ENCODE measurements at regions not wholly inside any gene's neighbourhood (a gene's known extent, or its start where the extent isn't known, plus 50 kb on each side); places are given as distances from the start of the nearest gene placed in this dataset.

GRCh38 chr5:40022057-40022456 is 597.3 kb upstream of the DAB2 start:
- no peak overlapping the region for H3K4me3 ChIP-seq (ENCODE audit: control insufficient read depth in 1 of 2, extremely low read depth in 1 of 2, low read length in 1 of 2)
- no peak for ATAC-seq (replicated peaks in 1 of 4)
- Mint-ChIP-seq H3K4me1 (no peaks in the 10 kb centered on the region), H3K9me3 (no peaks in the 10 kb centered on the region), H3K4me3 (no peak overlapping the region), H3K27ac (no peak overlapping the region), H3K27me3 (peaks cover 0 to 5% of the 10 kb centered on the region in 2 donors), H3K36me3 (no peaks in the 10 kb centered on the region)
- no peak for DNase-seq
- H3K27me3 ChIP-seq (replicated peaks in 1 of 2; ENCODE audit: control insufficient read depth in 2 of 2, extremely low read depth in 1 of 2, insufficient read depth in 2 of 2, low read length in 1 of 2) = no peaks in the 10 kb centered on the region
- no peaks in the 10 kb centered on the region for H3K4me1 ChIP-seq (ENCODE audit: control insufficient read depth in 1 of 2, extremely low read depth in 1 of 2, insufficient read depth in 2 of 2, low read length in 2 of 2)
- no CpG with 5 or more reads among the region's 1 CpG for WGBS (ENCODE audit: insufficient coverage)
- POLR2A ChIA-PET = no interaction called here
- CTCF ChIA-PET = interaction anchor here (1.2 to 2.3 kb wide), 2 partner anchors 415 to 713 kb away, joined by 3 to 5 read pairs; no protein-coding TSS in a partner anchor
- H3K9me3 ChIP-seq = no peaks in the 10 kb centered on the region
- no peaks in the 10 kb centered on the region for H3K36me3 ChIP-seq (ENCODE audit: control insufficient read depth in 2 of 2, extremely low read depth in 1 of 2, insufficient read depth in 1 of 2, low read length in 1 of 2)
- no peak overlapping the region for H3K27ac ChIP-seq (ENCODE audit: low read length)

GRCh38 chr5:40021007-40021406 is 596.2 kb upstream of the DAB2 start:
- no peaks in the 10 kb centered on the region for H3K4me1 Mint-ChIP-seq
- no CpG with 5 or more reads among the region's 2 CpGs for WGBS (ENCODE audit: insufficient coverage)

GRCh38 chr5:40017918-40018317 is 593.1 kb upstream of the DAB2 start:
- H3K27me3 Mint-ChIP-seq = peaks cover 8 to 13% of the 10 kb centered on the region in 2 donors
- no peaks in the 10 kb centered on the region for H3K4me1 Mint-ChIP-seq
- Histone ChIP-seq H3K4me3 (ENCODE audit: control insufficient read depth in 1 of 2, extremely low read depth in 1 of 2, low read length in 1 of 2) (no peak overlapping the region), H3K27ac (ENCODE audit: low read length) (no peak overlapping the region), H3K27me3 (replicated peaks in 1 of 2; ENCODE audit: control insufficient read depth in 2 of 2, extremely low read depth in 1 of 2, insufficient read depth in 2 of 2, low read length in 1 of 2) (no peaks in the 10 kb centered on the region), H3K9me3 (no peaks in the 10 kb centered on the region), H3K4me1 (ENCODE audit: control insufficient read depth in 1 of 2, extremely low read depth in 1 of 2, insufficient read depth in 2 of 2, low read length in 2 of 2) (no peaks in the 10 kb centered on the region), H3K36me3 (ENCODE audit: control insufficient read depth in 2 of 2, extremely low read depth in 1 of 2, insufficient read depth in 1 of 2, low read length in 1 of 2) (no peaks in the 10 kb centered on the region)
- 95% methylated on average over 2 of the region's 3 CpGs for WGBS (ENCODE audit: insufficient coverage)
- ATAC-seq (replicated peaks in 1 of 4) (no peak), DNase-seq (no peak)
- H3K9me3 Mint-ChIP-seq = no peaks in the 10 kb centered on the region
- CTCF ChIA-PET = no interaction called here
- H3K36me3 Mint-ChIP-seq = no peaks in the 10 kb centered on the region
- POLR2A ChIA-PET = no interaction called here
- H3K4me3 Mint-ChIP-seq = no peak overlapping the region
- H3K27ac Mint-ChIP-seq = no peak overlapping the region

More at GRCh38 chr5:40021007-40021406, 596.2 kb upstream of the DAB2 start:
- Histone ChIP-seq H3K36me3 (ENCODE audit: control insufficient read depth in 2 of 2, extremely low read depth in 1 of 2, insufficient read depth in 1 of 2, low read length in 1 of 2) (no peaks in the 10 kb centered on the region), H3K27me3 (replicated peaks in 1 of 2; ENCODE audit: control insufficient read depth in 2 of 2, extremely low read depth in 1 of 2, insufficient read depth in 2 of 2, low read length in 1 of 2) (no peaks in the 10 kb centered on the region), H3K27ac (ENCODE audit: low read length) (no peak overlapping the region), H3K9me3 (no peaks in the 10 kb centered on the region), H3K4me1 (ENCODE audit: control insufficient read depth in 1 of 2, extremely low read depth in 1 of 2, insufficient read depth in 2 of 2, low read length in 2 of 2) (no peaks in the 10 kb centered on the region), H3K4me3 (ENCODE audit: control insufficient read depth in 1 of 2, extremely low read depth in 1 of 2, low read length in 1 of 2) (no peak overlapping the region)
- Mint-ChIP-seq H3K4me3 (no peak overlapping the region), H3K27me3 (peaks cover 0 to 5% of the 10 kb centered on the region in 2 donors), H3K9me3 (no peaks in the 10 kb centered on the region), H3K36me3 (no peaks in the 10 kb centered on the region), H3K27ac (no peak overlapping the region)
- ChIA-PET POLR2A (interaction anchor here in 1 of 2 donors (0.7 kb wide), 1 partner anchor 21 kb away, joined by 3 read pairs; no protein-coding TSS in a partner anchor), CTCF (interaction anchor here (0.9 to 2.3 kb wide), 2 partner anchors 663 to 714 kb away, joined by 5 to 6 read pairs; no protein-coding TSS in a partner anchor)
- ATAC-seq (replicated peaks in 1 of 4) = no peak
- peak in 1 of 35 experiments; percentile 24 for DNase-seq

GRCh38 chr5:40017135-40017534 is 592.4 kb upstream of the DAB2 start:
- peaks cover 10 to 13% of the 10 kb centered on the region in 2 donors for H3K27me3 Mint-ChIP-seq
- 67% methylated on average over 1 of the region's 1 CpG for WGBS (ENCODE audit: insufficient coverage)

GRCh38 chr5:40010436-40010835 is 585.7 kb upstream of the DAB2 start:
- Mint-ChIP-seq H3K4me3 (no peak overlapping the region), H3K27ac (no peak overlapping the region), H3K9me3 (peaks cover 0 to 18% (median 12%) of the 10 kb centered on the region in 3 donors), H3K4me1 (no peaks in the 10 kb centered on the region), H3K27me3 (peaks cover 16 to 30% of the 10 kb centered on the region in 2 donors), H3K36me3 (peaks cover 5% of the 10 kb centered on the region)
- ChIA-PET CTCF (no interaction called here), POLR2A (interaction anchor here in 1 of 2 donors (1.0 kb wide), 1 partner anchor 400 kb away, joined by 3 read pairs; no protein-coding TSS in a partner anchor)
- no CpG with 5 or more reads among the region's 1 CpG for WGBS (ENCODE audit: insufficient coverage)
- no peaks in the 10 kb centered on the region for H3K36me3 ChIP-seq (ENCODE audit: control insufficient read depth in 2 of 2, extremely low read depth in 1 of 2, insufficient read depth in 1 of 2, low read length in 1 of 2)
- no peak overlapping the region for H3K27ac ChIP-seq (ENCODE audit: low read length)
- no peaks in the 10 kb centered on the region for H3K4me1 ChIP-seq (ENCODE audit: control insufficient read depth in 1 of 2, extremely low read depth in 1 of 2, insufficient read depth in 2 of 2, low read length in 2 of 2)
- H3K4me3 ChIP-seq (ENCODE audit: control insufficient read depth in 1 of 2, extremely low read depth in 1 of 2, low read length in 1 of 2) = no peak overlapping the region
- ATAC-seq (replicated peaks in 1 of 4) = no peak
- no peak for DNase-seq
- no peaks in the 10 kb centered on the region for H3K27me3 ChIP-seq (replicated peaks in 1 of 2; ENCODE audit: control insufficient read depth in 2 of 2, extremely low read depth in 1 of 2, insufficient read depth in 2 of 2, low read length in 1 of 2)
- H3K9me3 ChIP-seq = no peaks in the 10 kb centered on the region

More at GRCh38 chr5:40017135-40017534, 592.4 kb upstream of the DAB2 start:
- H3K27me3 ChIP-seq (replicated peaks in 1 of 2; ENCODE audit: control insufficient read depth in 2 of 2, extremely low read depth in 1 of 2, insufficient read depth in 2 of 2, low read length in 1 of 2) = no peaks in the 10 kb centered on the region
- no peak overlapping the region for H3K4me3 ChIP-seq (ENCODE audit: control insufficient read depth in 1 of 2, extremely low read depth in 1 of 2, low read length in 1 of 2)
- Mint-ChIP-seq H3K4me3 (no peak overlapping the region), H3K4me1 (no peaks in the 10 kb centered on the region), H3K36me3 (no peaks in the 10 kb centered on the region), H3K9me3 (no peaks in the 10 kb centered on the region), H3K27ac (no peak overlapping the region)
- DNase-seq = no peak
- H3K9me3 ChIP-seq = no peaks in the 10 kb centered on the region
- H3K27ac ChIP-seq (ENCODE audit: low read length) = no peak overlapping the region
- POLR2A ChIA-PET = no interaction called here
- H3K4me1 ChIP-seq (ENCODE audit: control insufficient read depth in 1 of 2, extremely low read depth in 1 of 2, insufficient read depth in 2 of 2, low read length in 2 of 2) = no peaks in the 10 kb centered on the region
- CTCF ChIA-PET = no interaction called here
- ATAC-seq (replicated peaks in 1 of 4) = no peak
- no peaks in the 10 kb centered on the region for H3K36me3 ChIP-seq (ENCODE audit: control insufficient read depth in 2 of 2, extremely low read depth in 1 of 2, insufficient read depth in 1 of 2, low read length in 1 of 2)

- Mint-ChIP-seq H3K9me3 (peaks cover 0 to 18% (median 12%) of the 10 kb centered on the region in 3 donors), H3K4me3 (no peak overlapping the region), H3K27me3 (peaks cover 12 to 19% of the 10 kb centered on the region in 2 donors), H3K4me1 (no peaks in the 10 kb centered on the region), H3K27ac (no peak overlapping the region), H3K36me3 (peaks cover 5% of the 10 kb centered on the region)
- no peaks in the 10 kb centered on the region for H3K9me3 ChIP-seq
- ATAC-seq (replicated peaks in 1 of 4) (no peak), DNase-seq (no peak)
- no peak overlapping the region for H3K27ac ChIP-seq (ENCODE audit: low read length)
- CTCF ChIA-PET = no interaction called here
- POLR2A ChIA-PET = no interaction called here
- H3K27me3 ChIP-seq (replicated peaks in 1 of 2; ENCODE audit: control insufficient read depth in 2 of 2, extremely low read depth in 1 of 2, insufficient read depth in 2 of 2, low read length in 1 of 2) = no peaks in the 10 kb centered on the region
- H3K4me3 ChIP-seq (ENCODE audit: control insufficient read depth in 1 of 2, extremely low read depth in 1 of 2, low read length in 1 of 2) = no peak overlapping the region
- no peaks in the 10 kb centered on the region for H3K4me1 ChIP-seq (ENCODE audit: control insufficient read depth in 1 of 2, extremely low read depth in 1 of 2, insufficient read depth in 2 of 2, low read length in 2 of 2)
- no peaks in the 10 kb centered on the region for H3K36me3 ChIP-seq (ENCODE audit: control insufficient read depth in 2 of 2, extremely low read depth in 1 of 2, insufficient read depth in 1 of 2, low read length in 1 of 2)
- WGBS (ENCODE audit: insufficient coverage) = no CpG with 5 or more reads among the region's 1 CpG
Measured at GRCh38 chr5:40006260-40006659, 581.5 kb upstream of the DAB2 start.

- POLR2A ChIA-PET = no interaction called here
- Mint-ChIP-seq H3K27ac (no peak overlapping the region), H3K4me3 (no peak overlapping the region), H3K27me3 (peaks cover 2 to 3% of the 10 kb centered on the region in 2 donors), H3K36me3 (no peaks in the 10 kb centered on the region), H3K9me3 (peaks cover 0 to 3% (median 0%) of the 10 kb centered on the region in 3 donors), H3K4me1 (no peaks in the 10 kb centered on the region)
- Histone ChIP-seq H3K4me1 (ENCODE audit: control insufficient read depth in 1 of 2, extremely low read depth in 1 of 2, insufficient read depth in 2 of 2, low read length in 2 of 2) (no peaks in the 10 kb centered on the region), H3K27me3 (replicated peaks in 1 of 2; ENCODE audit: control insufficient read depth in 2 of 2, extremely low read depth in 1 of 2, insufficient read depth in 2 of 2, low read length in 1 of 2) (no peaks in the 10 kb centered on the region), H3K36me3 (ENCODE audit: control insufficient read depth in 2 of 2, extremely low read depth in 1 of 2, insufficient read depth in 1 of 2, low read length in 1 of 2) (no peaks in the 10 kb centered on the region), H3K27ac (ENCODE audit: low read length) (no peak overlapping the region), H3K9me3 (no peaks in the 10 kb centered on the region), H3K4me3 (ENCODE audit: control insufficient read depth in 1 of 2, extremely low read depth in 1 of 2, low read length in 1 of 2) (no peak overlapping the region)
- DNase-seq (no peak), ATAC-seq (replicated peaks in 1 of 4) (no peak)
- WGBS (ENCODE audit: insufficient coverage) = no CpG with 5 or more reads among the region's 1 CpG
- CTCF ChIA-PET = interaction anchor here in 1 of 2 donors (0.7 kb wide), 1 partner anchor 1513 kb away, joined by 3 read pairs; no protein-coding TSS in a partner anchor
Measured at GRCh38 chr5:40001796-40002195, 577.0 kb upstream of the DAB2 start.

Data from T-cell (primary cell).